ENCODE measurements at regions not wholly inside any gene's neighbourhood (a gene's known extent, or its start where the extent isn't known, plus 50 kb on each side); places are given as distances from the start of the nearest gene placed in this dataset.
A peak's percentile ranks its signal among the peaks of the same experiment; 100 is the strongest.

GRCh38 chr20:60490217-60491050 is 532.2 kb downstream of the CDH26 start:
- ATAC-seq (ENCODE audit: poor library complexity) (peak; percentile 42), DNase-seq (no peak)
- intact Hi-C loops (cut with DNase I) = no loop called here

DNA sequence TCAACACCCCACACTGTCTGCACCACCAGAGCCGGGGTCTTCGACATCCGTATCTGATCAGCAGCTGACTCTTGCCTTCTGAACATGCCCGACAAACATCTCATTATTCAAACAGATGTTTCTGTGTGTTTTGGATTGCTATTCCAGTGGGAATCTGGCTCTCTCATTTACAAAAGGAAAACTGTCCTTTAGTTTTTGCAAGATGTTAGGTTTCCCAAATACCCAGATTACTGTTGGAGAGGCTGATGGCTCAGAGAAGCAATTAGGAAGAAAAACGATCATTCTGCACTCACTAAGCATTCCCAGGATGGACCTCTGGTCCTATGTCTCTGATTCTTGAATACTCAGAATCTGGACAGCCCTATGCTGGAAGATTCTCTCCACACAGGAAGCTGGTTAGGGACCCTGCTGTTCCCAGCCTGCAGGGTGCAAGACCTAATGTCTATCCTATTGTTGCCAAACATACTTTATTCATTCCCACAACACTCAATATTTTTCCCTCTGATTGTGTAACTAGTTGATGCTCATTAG is 532.9 kb downstream of the CDH26 start:
- no peak for DNase-seq
- ATAC-seq (ENCODE audit: poor library complexity) = peak; percentile 60
- intact Hi-C loops (cut with DNase I) = no loop called here

- ATAC-seq (ENCODE audit: poor library complexity) (no peak), DNase-seq (no peak)
- intact Hi-C loops (cut with DNase I) = no loop called here
Measured at GRCh38 chr20:60494476-60494875, 536.3 kb downstream of the CDH26 start.

- ATAC-seq (ENCODE audit: poor library complexity) (no peak), DNase-seq (no peak)
- intact Hi-C loops (cut with DNase I) = no loop called here
Measured at GRCh38 chr20:60497298-60498035, 539.2 kb downstream of the CDH26 start.

DNA sequence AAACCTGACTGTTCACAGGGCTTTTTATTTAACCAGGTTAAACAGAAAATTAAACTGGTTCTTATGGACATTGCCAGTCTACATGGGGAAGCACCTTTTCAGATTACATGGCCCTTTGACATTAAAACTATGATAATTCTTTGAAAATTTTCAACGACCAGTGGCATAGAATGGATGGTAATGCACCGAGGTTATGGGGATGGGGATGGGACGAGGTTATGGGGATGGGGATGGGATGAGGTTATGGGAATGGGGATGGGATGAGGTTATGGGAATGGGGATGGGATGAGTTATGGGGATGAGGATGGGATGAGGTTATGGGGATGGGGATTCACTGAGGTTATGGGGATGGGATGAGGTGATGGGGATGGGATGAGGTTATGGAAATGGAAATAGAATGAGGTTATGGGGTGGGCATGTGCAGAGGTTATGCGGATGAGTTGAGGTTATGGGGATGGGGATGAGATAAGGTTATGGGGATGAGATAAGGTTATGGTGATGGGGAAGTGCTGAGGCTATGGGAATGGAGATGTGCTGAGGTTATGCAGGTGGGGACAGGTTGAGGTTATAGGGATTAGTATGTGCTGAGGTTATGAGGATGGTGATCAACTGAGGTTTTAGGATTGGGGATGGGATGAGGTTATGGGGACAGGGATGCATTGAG is 541.9 kb downstream of the CDH26 start:
- ATAC-seq (ENCODE audit: poor library complexity) (no peak), DNase-seq (no peak)
- intact Hi-C loops (cut with DNase I) = no loop called here

- intact Hi-C loops (cut with DNase I) = no loop called here
- no peak for ATAC-seq (ENCODE audit: poor library complexity)
- DNase-seq = no peak
Measured at GRCh38 chr20:60501048-60501447, 542.8 kb downstream of the CDH26 start.

GRCh38 chr20:60502881-60503280 is 544.7 kb downstream of the CDH26 start:
- intact Hi-C loops (cut with DNase I) = no loop called here
- DNase-seq (no peak), ATAC-seq (ENCODE audit: poor library complexity) (no peak)

DNA sequence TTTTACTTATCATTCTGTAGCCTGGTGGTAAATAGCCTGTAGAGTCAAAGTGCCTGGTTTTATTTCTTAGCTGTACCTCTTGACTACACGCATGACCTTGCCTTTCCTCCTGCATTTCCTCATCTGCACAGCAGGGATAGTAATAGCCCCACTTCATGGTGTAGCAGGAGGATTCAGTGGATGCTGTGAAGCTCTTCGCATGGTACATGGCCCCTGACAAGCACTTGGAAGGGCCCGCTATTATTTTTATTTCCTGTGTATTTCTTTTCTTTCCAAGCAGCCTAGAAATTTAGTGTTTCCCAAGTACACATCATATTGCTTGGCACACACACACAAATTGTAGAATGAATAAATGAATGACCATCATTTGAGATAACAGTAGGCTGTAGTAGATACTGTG is 547.2 kb downstream of the CDH26 start:
- DNase-seq = no peak
- ATAC-seq (ENCODE audit: poor library complexity) = no peak
- intact Hi-C loops (cut with DNase I) = no loop called here

GRCh38 chr20:60506061-60506460 is 547.8 kb downstream of the CDH26 start:
- intact Hi-C loops (cut with DNase I) = no loop called here
- DNase-seq (no peak), ATAC-seq (ENCODE audit: poor library complexity) (no peak)

DNA sequence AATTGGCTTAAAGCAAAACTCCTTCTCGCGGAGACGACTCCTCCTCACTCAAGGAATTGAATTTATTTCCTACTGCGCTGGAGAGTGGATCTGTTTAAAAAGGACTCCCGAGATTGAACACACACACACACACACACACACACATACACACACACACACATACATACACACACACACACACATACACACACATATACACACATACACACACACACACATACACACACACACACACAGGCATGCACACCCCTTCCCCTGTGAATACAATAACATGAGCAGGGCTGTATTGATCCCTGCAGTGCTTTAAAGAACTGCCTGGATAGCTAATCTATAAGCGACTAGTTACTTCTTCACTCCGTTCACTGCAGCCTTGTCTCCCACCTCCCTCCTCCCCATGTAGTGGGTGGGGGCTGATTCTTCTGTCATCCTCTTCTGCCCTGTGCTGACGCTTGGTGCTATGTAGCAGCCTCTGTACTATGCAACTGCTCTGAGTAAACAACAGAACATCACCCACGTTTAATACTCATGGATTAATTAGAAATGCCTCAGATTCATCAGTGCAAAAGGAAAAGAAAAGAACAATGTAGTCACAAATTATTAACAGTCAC is 549.0 kb downstream of the CDH26 start:
- no peak for ATAC-seq (ENCODE audit: poor library complexity)
- DNase-seq = no peak
- intact Hi-C loops (cut with DNase I) = no loop called here

DNA sequence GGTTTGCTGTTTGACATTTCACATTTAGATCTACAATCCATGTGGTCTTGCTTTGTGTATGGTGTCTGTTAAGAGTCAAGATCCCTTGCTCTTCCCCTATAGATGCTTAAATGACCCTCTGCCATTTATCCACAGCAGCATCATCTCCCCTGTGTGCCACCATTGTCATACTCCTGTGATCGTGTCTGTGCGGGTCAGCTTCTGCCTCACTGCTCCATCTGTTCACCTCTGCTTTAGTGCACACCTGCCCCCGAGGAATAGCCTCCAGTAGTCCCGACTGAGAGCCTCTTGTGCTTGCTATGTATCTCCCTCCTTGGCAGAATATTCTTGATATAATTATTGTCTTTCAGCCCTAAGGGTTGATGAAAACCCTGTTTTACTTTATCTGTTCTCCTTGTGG is 551.2 kb downstream of the CDH26 start:
- ATAC-seq (ENCODE audit: poor library complexity) = no peak
- intact Hi-C loops (cut with DNase I) = no loop called here
- no peak for DNase-seq

GRCh38 chr20:60510356-60510755 is 552.1 kb downstream of the CDH26 start:
- DNase-seq (no peak), ATAC-seq (ENCODE audit: poor library complexity) (no peak)
- intact Hi-C loops (cut with DNase I) = no loop called here

DNA sequence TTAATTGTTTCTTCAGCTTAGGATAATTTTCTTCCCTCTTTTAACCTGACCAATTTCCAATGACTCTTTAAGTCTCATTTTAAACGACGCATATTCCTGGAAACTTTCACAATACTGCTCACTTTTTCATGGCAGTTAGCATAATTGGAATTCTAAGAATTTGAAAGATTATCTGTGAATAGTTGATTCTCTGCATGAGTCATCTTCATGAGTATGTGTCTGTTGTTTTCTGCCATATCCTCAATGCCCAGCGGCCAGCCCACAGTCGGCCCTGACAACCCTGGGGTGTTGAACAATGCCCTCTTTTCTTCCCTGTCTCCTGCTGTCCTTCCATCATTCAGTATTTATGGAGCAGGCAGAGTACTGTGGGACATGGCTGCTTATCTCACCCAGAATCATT is 554.2 kb downstream of the CDH26 start:
- ATAC-seq (ENCODE audit: poor library complexity) = no peak
- intact Hi-C loops (cut with DNase I) = no loop called here
- DNase-seq = no peak

GRCh38 chr20:60513141-60513540 is 554.9 kb downstream of the CDH26 start:
- ATAC-seq (ENCODE audit: poor library complexity) = no peak
- no peak for DNase-seq
- intact Hi-C loops (cut with DNase I) = no loop called here

GRCh38 chr20:60516442-60516841 is 558.2 kb downstream of the CDH26 start:
- DNase-seq (no peak), ATAC-seq (ENCODE audit: poor library complexity) (no peak)
- intact Hi-C loops (cut with DNase I) = no loop called here

DNA sequence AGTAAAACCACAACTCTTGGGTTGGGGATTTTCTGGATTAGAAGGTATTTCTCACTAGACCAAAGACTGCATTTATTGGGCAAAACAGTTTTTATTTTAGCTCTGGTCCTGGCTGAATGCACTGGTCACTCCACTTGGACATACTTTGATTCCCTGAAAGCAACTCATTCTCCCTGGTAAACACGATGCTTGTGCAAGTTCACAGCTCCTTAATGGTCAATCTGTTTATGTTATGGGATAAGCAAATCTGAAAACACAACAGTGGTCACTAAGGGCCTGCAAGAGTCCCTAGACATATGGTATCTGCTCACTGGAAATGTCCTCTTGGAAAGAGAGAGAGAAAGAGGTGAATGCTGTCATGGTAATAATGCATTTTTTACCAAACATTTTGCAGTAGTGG is 559.8 kb downstream of the CDH26 start:
- ATAC-seq (ENCODE audit: poor library complexity) (no peak), DNase-seq (no peak)
- intact Hi-C loops (cut with DNase I) = no loop called here

DNA sequence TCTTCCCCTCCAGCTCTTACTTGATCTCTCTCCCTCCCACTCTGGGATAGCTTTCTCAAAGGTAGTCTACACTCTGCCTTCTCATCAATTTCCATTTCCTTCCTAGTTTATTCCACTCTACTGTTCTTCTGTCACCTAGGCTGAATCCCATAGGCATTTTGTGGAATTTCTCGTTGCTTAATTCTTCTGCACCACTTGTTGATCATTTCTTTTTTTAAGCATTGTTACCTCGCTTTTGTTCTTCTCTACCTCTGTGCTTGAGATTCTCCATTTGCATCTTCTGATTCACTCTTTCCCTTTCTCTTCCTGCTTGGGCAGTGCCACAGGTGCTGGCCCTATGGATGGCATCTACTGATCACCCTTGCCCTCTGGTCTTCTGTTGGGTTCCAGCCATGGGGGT is 567.2 kb downstream of the CDH26 start:
- intact Hi-C loops (cut with DNase I) = no loop called here

DNA sequence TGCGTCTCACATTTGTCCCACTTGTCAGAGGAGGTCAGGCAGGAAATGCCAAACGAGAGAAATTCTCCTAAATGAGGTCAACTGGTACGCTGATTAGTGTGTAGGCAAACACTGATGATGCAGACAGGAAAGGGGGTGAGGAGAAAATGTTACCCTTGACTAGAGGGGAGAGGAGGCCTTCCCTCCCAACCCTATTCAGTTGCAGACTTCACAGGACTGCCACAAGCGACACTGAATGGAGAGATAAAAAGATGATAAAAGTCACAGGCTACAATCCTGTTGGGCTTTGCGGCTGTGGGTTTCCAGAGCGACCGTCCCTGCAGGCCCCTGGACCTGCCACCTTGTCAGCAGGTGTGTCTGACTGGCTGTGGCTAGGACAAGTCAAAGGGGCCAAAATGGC is 569.4 kb downstream of the CDH26 start:
- intact Hi-C loops (cut with DNase I) = no loop called here
- DNase-seq (no peak), ATAC-seq (ENCODE audit: poor library complexity) (no peak)

More for the DNA sequence above, 567.2 kb downstream of the CDH26 start:
- DNase-seq (no peak), ATAC-seq (ENCODE audit: poor library complexity) (no peak)

GRCh38 chr20:60528141-60528540 is 569.9 kb downstream of the CDH26 start:
- ATAC-seq (ENCODE audit: poor library complexity) (no peak), DNase-seq (no peak)
- intact Hi-C loops (cut with DNase I) = no loop called here

Measured in Right ventricle myocardium superior (tissue), 1 donor.